ENCODE measurements at regions not wholly inside any gene's neighbourhood (a gene's known extent, or its start where the extent isn't known, plus 50 kb on each side); places are given as distances from the start of the nearest gene placed in this dataset.

DNA sequence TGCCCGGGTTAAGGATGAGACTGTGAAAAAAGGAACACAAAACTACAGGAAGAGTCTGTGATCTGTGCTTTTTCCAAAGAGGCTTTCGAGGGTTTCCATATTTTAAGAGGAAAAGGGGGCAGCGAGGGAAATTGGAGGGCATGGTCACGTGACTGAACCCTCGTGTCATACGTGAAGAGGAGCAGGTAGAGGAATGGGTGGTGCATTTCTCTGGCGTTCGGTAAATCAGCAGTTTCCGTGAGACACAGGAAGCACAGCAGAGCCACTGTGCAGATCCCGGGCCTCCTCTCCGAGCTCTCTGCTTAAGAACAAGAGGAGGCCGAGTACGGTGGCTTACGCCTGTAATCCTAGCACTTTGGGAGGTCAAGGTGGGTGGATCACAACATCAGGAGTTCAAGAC is 219.7 kb downstream of the NDUFA10 start:
- no peak for TF ChIP-seq SP2 (tag by site-specific recombination; IDR thresholded peaks at IDR 0.05)
- TF ChIP-seq, protein P1, sequence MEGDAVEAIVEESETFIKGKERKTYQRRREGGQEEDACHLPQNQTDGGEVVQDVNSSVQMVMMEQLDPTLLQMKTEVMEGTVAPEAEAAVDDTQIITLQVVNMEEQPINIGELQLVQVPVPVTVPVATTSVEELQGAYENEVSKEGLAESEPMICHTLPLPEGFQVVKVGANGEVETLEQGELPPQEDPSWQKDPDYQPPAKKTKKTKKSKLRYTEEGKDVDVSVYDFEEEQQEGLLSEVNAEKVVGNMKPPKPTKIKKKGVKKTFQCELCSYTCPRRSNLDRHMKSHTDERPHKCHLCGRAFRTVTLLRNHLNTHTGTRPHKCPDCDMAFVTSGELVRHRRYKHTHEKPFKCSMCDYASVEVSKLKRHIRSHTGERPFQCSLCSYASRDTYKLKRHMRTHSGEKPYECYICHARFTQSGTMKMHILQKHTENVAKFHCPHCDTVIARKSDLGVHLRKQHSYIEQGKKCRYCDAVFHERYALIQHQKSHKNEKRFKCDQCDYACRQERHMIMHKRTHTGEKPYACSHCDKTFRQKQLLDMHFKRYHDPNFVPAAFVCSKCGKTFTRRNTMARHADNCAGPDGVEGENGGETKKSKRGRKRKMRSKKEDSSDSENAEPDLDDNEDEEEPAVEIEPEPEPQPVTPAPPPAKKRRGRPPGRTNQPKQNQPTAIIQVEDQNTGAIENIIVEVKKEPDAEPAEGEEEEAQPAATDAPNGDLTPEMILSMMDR (tag by site-specific recombination; IDR thresholded peaks at IDR 0.05): no peak

Data from HEK293 (cell line).